ENCODE measurements at regions not wholly inside any gene's neighbourhood (a gene's known extent, or its start where the extent isn't known, plus 50 kb on each side); places are given as distances from the start of the nearest gene placed in this dataset.

- TF ChIP-seq PRDM4 (CRISPR knock-in tag; IDR thresholded peaks at IDR 0.05; ENCODE audit: borderline replicate concordance): no peak
- TF ChIP-seq, protein P1, sequence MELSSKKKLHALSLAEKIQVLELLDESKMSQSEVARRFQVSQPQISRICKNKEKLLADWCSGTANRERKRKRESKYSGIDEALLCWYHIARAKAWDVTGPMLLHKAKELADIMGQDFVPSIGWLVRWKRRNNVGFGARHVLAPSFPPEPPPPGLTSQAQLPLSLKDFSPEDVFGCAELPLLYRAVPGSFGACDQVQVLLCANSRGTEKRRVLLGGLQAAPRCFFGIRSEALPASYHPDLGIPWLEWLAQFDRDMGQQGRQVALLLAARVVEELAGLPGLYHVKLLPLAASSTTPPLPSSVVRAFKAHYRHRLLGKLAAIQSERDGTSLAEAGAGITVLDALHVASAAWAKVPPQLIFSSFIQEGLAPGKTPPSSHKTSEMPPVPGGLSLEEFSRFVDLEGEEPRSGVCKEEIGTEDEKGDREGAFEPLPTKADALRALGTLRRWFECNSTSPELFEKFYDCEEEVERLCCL (CRISPR knock-in tag; IDR thresholded peaks at IDR 0.05; ENCODE audit: borderline replicate concordance): no peak
- no peak for TF ChIP-seq MEIS2 (CRISPR knock-in tag; IDR thresholded peaks at IDR 0.05)
- no peak for TF ChIP-seq ZNF780A (CRISPR knock-in tag; IDR thresholded peaks at IDR 0.05)
- no peak for TF ChIP-seq SMARCE1 (IDR thresholded peaks at IDR 0.05; ENCODE audit: borderline replicate concordance)
- no peak for TF ChIP-seq ZNF276 (CRISPR knock-in tag; IDR thresholded peaks at IDR 0.05; ENCODE audit: low read depth)
- no peak for TF ChIP-seq SMAD1 (CRISPR knock-in tag; IDR thresholded peaks at IDR 0.05; ENCODE audit: borderline replicate concordance, low read depth)
Observed at GRCh38 chr5:68405784-68406743, 190.5 kb downstream of the PIK3R1 start (continued).

Data from HepG2 (cell line).